Epidermal melanocyte (primary cell): ENCODE measurements at regions not wholly inside any gene's neighbourhood (a gene's known extent, or its start where the extent isn't known, plus 50 kb on each side); places are given as distances from the start of the nearest gene placed in this dataset.

Experiments used
- DNase-seq: peaks from one replicate; pipeline ENCODE4 v3.0.0; 2011; ENCODE audit warnings: low spot score; ENCODE audit not compliant: insufficient read length

DNA sequence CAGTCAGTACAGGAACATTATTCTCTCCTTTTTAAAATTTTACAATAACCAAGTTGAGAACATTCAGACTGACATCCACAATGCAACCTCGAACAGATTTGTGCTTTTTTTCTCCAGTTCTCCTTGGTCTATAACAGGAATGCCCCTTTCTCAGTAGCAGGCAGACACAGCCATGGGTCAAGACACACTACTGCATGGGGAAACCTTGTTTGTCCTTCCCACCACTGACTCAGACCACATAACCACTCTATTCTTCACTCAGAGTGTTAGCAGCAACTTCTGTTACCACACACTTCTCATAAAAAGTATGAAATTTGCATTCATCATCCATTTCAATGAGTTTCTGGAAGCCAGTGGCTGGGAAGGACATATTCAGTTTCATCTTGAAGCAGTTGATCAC is 421.7 kb downstream of the ADRA2A start:
- no peak for DNase-seq

DNA sequence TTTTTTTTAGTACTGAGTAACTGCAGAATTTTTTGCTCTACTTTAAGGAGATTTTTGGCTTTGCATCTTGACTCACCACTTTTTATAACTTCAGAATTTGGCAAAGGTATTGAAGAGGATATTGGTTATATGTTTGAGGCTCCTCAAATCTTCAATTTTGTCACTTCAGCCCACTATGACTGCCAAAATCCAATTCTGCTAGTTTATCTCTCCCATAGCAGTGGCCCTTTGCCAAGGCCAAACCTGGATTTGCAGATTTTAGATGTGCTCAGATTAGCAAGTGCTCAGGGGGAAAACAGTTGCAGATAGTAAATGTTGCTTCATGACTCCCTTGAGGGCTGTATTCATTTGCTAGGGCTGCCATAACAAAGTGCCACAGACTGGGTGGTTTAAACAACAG is 427.5 kb downstream of the ADRA2A start:
- DNase-seq = no peak

DNA sequence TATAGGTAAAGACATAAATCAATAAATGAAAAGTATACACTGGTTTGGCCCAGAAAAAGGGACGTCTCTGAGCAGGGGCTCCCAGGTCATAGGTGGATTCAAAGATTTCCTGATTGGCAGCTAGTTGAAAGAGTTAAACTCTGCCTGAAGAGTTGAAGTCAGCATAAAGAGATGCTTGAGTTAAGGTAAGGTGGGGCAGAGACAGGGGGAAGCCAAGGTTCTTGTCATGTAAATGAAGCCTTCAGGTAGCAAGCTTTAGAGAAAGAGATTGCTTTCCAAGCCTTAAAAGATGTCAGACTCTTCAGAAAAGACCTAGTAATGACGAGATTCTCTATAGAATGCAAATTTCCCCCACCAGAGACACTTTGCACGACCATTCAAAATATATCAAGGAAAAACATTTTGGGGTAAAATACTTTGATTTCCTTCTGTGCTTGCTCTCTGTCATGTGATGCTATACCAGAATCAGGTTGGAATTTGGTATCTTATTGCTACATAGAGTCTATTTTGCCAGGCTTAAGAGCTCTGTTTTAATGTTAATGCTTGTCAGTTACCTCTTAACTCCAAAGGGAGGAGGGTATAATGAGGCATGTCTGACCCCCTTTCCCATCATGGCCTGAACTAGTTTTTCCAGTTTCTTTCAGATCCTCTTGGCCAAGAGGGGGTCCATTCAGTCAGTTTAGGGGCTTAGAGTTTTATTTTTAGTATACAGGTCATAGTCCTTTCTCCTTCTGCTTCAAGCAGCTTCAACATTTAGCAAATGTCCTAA is 429.6 kb downstream of the ADRA2A start:
- DNase-seq = no peak

DNA sequence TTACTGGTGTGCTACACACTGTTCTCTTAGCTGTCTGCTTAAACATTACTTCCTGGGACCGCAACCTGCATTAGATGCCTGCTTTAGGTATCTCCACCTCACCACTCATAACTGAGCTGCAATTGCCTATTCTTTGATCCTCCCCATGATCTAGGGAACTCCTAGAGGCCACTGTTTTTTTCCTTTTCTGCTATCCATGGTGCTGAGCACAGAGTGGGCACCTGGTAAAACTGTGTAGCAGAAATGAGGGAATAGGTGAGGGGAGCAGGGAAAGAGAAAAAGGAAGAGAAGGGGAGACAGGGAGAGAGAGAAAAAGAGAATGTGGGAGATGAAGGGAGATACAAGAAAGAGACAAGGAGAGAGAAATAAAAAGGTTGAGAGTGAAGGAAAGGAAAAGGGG is 434.9 kb downstream of the ADRA2A start:
- no peak for DNase-seq

DNA sequence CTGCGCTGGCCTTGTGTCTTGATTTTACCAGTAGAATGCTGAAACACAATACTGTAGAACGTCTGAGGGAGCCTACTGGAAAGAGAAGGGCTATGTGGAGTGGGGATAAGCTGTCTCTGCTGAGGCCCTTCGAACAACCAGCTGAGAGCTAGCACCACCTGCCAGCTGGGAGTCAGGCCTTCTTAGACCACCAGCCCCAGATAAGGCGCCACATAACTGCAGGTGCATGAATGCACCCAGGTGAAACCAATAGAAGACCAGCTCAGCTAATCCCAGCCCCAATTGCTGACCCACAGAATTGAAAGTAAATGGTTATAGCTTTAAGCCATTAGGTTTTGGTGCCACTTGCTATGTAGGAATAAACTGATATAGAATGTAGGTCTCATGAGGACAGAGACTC is 438.4 kb downstream of the ADRA2A start:
- DNase-seq = no peak

DNA sequence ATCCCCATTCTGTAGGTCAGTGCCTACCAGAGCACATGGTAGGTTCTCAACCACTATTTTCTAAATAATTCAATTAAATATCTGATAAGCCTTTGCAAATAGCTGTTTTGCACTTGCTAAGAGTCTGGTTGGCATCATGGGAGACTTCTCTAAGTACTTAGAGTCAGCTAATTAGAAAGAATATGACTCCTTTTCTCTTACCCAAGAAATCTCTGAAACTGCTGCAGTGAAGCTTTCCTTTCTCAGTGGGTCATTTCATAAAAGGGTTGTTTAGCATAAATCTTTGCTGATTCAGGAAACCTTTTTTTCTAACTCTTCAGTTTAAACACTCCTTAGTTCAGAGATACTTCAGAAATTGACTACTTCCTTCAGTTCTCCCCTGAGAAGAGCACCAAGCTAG is 438.9 kb downstream of the ADRA2A start:
- DNase-seq = no peak

DNA sequence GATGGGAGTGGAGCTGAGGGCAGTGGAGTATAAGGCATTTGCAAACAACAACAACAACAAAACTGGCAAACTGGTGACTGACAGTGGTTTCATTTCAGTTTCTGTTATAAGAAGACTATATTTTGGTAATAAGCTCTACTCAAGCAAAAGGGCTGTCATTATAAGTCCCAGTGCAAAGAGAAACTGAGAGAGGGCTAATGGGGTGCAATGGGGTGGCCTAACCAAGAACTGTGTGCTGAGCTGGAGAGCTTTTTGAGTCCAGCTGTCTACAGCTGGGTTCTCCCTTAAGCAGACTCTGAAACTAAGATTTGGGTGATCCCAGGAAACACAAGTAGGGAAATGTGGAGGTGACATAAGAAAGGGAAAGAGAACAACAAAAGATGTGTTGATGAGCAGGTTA is 439.3 kb downstream of the ADRA2A start:
- no peak for DNase-seq

DNA sequence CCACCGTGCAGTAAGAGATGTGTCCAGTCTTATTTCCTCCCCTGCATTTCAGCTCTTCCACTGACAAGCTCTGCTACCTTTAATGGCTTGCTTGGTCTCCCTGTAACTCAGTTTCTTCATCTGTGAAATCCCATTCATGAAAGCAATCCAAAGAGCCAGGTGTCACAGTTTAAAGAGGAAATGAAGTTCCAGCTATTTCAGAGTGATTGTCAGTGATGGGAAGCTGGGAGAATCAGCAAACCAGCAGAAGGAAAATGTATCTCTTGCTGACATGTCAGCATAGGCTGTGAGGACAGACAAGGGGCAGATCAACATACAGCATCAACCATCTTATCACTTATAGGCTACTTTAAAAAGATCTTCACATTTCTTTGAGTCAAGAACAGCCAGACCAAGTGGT is 445.3 kb downstream of the ADRA2A start:
- no peak for DNase-seq

DNA sequence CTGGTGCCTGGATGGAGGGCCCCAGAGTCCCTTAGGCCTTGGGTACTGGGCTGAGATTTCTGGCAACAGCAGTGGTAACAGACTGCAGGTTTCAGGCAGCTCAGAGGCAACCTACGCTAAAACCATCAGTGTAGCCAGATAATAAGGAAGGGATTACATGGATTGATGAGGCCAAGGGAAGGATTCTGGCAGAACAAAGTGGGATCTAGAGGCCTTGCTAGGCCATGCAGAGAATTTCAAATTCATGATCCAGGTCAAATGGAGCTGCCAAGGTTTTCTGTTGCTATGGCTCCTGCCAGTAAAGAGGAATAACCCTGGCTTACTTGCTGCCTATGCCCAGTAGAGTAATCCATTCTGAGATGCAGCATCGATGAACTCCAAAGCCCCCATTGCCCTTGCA is 445.7 kb downstream of the ADRA2A start:
- DNase-seq = no peak

DNA sequence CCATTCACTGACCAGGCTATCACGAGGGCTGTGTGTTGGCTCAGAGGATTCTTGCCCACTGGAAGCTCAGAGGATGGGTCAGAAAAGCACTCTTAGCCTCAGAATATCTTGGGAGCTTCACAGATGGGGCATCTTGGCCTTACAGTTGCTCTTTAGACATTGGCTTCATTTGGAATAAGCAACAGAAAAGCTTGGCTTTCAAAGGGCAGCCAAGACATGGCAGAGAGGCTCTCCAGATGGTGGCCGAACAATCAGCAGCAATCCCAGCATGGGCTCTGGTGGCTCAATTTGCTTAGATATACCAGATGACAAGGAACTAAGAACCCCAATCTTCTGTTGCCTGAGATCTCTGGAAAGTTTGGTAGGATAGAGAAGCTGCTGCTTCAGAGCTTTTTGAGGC is 446.2 kb downstream of the ADRA2A start:
- DNase-seq = no peak

DNA sequence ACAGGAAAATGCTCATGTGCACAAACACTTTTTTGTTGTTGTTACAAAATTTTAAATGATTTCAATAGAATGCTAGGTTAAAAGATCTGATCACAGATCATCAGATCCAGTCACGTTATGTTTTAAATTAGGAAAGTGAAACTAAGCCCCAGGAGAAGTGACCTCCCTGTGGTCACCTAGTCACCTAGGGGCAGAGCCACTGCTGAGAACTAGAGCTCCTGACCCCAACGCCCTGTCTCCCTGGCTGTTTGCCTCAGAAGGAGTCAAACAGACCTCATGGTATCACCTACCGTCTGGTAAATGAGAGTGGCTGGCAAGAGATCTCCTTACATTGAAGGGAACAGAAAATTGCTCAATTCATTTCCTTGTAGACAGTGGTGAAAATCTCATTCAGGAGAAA is 447.3 kb downstream of the ADRA2A start:
- no peak for DNase-seq

DNA sequence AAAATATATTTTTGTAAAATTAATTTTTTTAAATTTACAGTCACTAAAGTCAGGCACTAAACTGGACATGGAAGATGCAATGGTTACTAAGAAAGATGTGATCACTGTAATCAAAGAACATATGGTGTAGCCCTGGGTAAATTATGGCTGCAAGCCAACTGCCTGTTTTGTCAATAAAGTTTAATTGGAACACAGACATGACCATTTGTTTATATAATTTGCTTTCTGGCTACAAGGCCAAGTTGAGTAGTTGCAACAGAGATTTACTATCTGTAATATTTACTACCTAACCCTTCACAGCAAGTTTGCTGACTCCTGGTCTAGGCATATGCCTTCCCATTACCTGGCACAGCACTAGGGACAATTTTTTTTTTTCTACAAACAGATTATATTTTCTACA is 448.9 kb downstream of the ADRA2A start:
- no peak for DNase-seq

DNA sequence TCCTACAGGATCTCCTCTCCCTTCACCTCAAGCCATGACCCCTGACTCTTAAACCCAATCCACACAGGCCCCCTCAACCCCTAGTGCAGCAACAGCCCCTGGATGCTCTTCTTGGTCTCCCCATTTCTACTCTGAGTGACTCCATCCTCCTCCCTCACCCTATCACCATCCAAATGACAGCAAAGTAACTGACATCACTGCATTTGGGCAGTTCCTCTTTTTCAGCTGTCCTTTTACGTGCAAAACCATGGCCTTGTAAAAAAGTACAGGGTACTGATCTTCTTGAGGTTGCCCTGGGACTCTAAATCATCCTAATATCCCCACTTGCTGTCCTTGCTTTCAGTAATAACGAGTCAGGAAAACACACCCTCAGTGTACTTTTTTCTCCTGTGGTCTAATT is 454.9 kb downstream of the ADRA2A start:
- DNase-seq = no peak

DNA sequence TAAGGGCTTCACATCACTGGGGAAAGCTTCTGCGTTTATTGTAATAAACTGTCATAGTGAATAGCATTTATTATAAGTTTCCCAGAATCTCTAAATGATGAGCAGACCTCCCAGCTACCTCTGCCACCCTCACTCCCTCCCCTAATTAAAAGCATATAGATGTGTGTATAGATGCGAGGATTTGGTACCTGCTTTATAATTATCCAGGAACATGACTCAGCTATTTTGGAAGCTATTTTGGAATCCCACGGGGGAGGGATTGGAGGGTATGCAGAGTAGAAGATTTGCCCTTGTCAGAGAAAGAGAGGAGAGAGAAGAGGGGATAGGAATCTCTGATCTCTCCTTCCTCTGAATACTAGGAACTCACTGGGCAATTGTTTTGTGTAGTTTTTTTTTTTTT is 455.3 kb downstream of the ADRA2A start:
- no peak for DNase-seq

DNA sequence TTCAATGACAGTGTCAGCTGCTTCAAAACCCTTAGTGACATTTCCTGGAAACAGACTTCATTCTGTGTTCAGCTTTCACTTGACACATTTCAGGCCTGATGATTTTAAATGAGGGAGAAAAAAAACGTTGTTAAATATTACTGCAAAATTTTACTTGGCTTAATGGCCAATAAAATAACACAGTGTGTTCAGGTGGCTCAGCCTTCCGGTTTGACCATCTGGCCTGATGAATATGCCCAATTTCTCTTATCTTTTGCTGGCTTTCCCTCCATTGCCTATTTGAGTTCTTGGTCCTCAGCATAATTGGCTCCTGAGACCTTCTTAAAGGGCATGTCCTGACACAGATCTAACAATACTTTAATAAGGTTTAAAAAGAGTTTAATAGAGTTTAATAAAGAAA is 462.4 kb downstream of the ADRA2A start:
- DNase-seq = no peak

DNA sequence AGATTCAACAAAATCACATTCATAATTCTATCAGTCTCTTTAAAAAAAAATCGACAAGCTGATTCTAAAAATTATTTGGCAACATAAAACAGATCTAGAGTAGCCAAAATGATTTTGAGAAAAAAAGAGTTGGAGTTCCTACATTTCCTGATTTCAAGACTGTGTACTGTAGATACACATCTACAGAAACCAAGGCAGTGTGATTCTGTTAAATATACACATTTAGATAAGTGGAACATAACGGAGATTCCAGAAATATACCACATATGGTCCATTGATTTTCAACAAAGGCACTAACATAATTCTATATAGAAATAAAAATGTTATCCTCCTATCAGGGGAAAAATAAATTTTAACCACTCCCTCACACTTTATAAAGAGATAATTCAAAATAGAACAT is 467.0 kb downstream of the ADRA2A start:
- no peak for DNase-seq

DNA sequence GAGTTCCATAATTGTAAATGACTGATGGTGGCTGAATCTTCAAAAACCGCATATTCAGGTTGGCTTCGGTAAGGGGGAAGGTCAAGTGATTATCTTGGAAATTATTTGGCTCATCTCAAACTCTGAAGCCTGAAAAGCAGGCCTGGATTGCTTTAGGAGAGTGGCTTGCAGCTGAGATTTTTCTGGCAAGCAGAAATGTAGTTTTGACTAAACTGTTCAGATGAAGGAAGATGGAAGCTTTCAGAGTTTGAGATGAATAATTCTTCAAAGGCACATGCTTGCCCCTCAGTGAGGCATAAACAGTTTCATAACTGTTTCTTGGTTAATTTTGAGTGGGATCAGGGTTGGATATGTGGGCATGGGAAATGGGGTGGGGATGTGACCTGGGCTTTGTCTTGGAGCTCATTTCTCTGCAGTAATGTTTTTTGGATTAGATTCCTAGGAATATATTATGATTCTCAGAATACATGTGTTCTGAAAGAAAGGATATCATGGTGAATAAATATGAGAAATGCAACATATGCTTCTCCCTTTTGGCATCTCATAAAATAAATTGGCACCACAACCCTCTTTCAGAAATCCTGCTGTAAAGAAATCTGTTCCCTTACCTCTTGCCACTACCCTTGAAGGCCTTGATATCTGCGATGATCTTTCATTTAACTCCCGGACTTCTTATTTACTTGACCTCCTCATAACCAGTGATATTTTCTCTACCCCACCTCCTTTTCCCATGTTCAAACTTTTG is 469.2 kb downstream of the ADRA2A start:
- no peak for DNase-seq

DNA sequence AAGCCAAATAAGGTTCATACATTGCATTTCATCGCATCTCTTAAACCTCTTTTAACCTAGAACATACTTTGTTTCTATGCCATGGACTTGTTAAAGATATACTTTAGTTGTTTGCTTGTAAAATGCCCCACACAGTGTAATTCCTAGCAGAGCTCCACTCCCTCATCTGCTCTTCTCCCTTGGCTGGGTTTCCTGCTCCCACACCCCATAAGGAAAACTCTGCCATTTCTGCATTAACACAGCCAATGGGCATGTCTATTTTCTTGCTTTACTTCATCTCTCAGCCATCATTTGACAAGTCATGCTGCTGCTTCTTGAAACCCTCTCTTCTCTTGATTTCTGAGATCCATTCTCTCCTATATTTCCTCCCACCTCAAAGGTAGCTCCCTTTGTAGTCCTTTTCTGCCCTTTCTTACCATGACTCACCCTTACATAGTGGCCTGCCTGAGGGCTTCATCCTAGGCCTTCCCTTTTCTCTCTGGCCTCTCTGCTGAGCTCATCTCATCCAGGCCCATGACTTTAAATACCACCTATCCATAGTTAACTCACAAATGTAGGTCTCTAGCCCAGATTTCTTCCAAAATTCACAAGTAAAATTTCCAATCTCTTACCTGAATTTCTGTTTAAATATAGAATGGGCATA is 471.4 kb downstream of the ADRA2A start:
- DNase-seq = no peak

DNA sequence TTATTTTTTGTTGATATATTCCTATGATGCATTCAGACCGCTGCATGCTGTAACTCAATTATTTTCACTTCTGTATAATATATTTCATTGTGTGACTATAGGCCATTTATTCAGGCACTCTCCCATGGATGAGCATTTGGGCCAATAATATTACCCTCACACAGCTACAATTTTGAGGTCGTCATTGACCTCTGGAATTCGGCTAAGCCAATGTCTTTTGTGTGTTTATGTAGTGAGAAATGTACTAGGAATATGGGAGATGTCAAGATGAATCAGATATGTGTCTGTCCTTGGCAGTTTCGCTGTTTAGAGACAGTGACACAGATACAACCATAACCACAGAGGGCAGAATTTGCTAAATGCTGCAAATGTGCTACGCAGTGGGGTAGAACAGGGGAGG is 474.2 kb downstream of the ADRA2A start:
- no peak for DNase-seq

DNA sequence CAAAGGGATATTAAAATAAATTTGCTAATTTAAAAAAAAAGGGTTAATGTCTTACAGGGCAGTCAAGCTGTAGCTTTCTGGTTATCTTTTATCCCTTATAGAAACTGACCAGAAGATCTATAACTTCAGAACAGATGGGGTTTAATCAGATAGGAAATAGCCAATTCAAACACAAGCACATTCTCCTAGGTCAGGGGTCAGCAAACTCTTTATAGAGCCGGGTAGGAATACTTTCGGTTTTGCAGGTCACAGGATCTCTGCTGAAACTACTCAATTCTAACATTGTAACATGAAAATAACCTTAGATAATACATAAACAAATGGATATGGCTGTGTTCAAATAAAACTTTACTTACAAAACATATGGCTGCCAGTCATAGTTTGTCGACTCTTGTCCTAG is 479.8 kb downstream of the ADRA2A start:
- no peak for DNase-seq

DNA sequence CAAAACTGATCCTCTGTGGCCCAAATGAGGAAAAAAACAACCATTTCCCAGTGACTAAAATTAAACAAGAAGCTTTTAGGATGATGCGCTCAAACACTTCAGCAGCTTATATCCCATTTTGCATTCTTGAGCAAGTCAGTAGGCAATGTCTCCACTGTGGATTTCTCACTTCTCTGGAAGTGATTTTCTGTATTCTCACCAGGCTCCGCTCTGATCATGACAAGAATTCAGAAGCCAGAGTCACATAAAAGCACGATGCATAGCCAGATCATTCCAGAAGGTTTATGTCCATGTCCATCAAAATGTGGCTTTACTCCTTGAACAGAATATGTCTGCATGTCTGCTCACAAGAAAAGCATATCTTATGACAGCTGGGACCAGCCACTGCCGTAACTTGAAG is 481.4 kb downstream of the ADRA2A start:
- DNase-seq = no peak

DNA sequence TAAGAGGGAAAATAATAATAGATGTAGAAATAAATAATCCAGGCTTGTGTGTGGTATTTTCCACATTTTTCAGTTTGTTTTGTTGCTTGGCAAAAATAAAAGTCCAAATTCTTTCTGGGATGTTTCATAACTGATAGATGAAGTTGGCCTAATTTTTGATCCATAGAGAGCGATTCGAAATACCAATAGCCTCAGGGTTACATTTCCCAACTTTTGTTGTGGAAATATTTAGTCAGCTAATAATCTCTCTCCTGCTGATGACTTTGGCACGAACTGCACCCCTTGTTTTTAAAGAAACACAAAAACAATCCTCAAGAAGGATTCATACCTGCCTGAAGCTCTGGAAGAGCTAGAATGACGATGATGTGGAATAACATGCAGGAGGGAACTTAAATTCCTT is 483.2 kb downstream of the ADRA2A start:
- no peak for DNase-seq

DNA sequence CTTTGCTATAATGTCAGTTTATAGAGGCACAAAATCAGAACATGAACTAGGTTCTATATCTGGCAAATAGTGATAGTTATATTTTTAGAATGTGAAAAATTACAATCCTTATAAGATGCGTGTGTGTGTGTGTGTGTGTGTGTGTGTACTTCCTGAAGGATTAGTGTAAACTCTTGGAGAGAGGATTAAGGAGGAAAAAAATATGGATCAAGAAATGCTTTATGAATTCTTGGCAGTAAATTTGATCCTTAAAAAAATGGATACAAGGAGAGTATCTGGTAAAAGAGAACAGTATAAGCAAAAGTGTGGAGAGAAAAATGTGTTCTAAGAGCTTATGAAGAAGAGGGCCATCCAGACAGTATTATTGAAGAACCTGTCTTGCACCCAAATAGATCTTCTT is 484.3 kb downstream of the ADRA2A start:
- DNase-seq = no peak
